ENCODE measurements at regions not wholly inside any gene's neighbourhood (a gene's known extent, or its start where the extent isn't known, plus 50 kb on each side); places are given as distances from the start of the nearest gene placed in this dataset.

DNA sequence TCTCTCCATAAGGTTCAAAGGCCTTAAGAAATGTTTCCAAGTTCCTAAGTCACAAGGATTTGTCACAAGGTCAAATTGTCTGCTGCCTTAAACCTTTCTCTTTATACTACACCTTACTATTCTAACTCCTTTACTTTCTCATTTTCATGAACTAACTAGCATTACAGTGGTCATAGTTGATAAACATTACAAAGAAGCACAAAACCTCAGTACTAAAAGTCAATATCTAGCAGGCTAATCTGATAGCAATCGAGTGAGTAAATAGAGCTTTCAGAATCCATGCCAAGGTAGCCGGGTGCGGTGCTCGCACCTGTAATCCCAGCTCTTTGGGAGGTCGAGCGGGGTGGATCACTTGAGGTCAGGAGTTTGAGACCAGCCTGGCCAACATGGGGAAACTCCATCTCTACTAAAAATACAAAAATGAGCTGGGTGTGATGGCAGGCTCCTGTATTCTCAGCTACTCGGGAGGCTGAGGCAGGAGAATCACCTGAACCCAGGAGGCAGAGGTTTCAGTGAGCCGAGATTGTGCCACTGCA is 510.0 kb downstream of the GBA3 start:
- H3K4me1 Mint-ChIP-seq = peaks cover 6% of the 10 kb centered on the region
- peaks cover 39% of the 10 kb centered on the region for H3K9me3 Mint-ChIP-seq
- no peaks in the 10 kb centered on the region for H3K27me3 Mint-ChIP-seq (ENCODE audit: low read depth)
- no peak overlapping the region for H3K4me3 Mint-ChIP-seq
- TF ChIP-seq, protein P1, sequence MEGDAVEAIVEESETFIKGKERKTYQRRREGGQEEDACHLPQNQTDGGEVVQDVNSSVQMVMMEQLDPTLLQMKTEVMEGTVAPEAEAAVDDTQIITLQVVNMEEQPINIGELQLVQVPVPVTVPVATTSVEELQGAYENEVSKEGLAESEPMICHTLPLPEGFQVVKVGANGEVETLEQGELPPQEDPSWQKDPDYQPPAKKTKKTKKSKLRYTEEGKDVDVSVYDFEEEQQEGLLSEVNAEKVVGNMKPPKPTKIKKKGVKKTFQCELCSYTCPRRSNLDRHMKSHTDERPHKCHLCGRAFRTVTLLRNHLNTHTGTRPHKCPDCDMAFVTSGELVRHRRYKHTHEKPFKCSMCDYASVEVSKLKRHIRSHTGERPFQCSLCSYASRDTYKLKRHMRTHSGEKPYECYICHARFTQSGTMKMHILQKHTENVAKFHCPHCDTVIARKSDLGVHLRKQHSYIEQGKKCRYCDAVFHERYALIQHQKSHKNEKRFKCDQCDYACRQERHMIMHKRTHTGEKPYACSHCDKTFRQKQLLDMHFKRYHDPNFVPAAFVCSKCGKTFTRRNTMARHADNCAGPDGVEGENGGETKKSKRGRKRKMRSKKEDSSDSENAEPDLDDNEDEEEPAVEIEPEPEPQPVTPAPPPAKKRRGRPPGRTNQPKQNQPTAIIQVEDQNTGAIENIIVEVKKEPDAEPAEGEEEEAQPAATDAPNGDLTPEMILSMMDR (IDR thresholded peaks at IDR 0.05; ENCODE audit: unreplicated experiment) = no peak
- H3K27ac Mint-ChIP-seq = no peak overlapping the region
- DNase-seq (ENCODE audit: low spot score in 2 of 2, unreplicated experiment in 2 of 2) = no peak
- H3K36me3 Mint-ChIP-seq = no peaks in the 10 kb centered on the region

DNA sequence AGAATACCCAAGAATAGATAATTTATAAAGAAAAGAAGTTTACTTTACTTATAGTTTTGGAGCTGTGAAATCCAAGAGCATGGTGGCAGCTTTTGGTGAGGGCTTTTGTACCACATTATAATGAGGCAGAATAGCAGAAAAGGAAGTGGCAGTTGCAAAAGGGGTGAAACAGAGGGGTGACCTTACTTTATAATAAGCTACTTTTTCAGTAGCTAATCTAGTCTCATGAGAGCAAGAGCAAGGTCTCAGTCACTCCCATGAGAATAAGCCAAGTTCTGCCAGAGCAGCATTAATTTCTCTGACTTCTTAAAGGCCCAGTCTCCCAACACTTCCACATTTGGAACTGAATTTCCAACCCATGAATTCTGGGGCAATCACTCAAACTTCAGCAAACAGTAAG is 502.0 kb downstream of the GBA3 start:
- Mint-ChIP-seq H3K9me3 (peaks cover 17% of the 10 kb centered on the region), H3K4me1 (peaks cover 7% of the 10 kb centered on the region)

DNA sequence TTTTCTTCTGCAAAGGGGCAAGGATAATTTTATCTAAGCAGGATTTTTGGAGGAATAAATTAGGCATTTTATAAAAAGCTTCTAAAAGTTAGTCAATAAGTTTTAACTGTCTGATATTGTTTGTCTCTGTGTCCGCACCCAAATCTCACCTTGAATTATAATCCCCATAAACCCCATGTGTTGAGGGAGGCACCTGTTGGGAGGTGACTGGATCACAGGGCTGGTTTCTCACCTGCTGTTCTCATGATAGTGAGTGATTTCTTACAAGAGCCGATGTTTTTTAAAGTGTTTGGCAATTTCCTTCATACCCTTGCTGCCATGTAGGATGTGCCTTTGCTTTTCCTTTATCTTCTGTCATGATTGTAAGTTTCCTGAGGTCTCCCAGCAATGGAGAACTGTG is 481.4 kb downstream of the GBA3 start:
- Mint-ChIP-seq H3K27ac (no peak overlapping the region), H3K27me3 (ENCODE audit: low read depth) (no peaks in the 10 kb centered on the region), H3K9me3 (peaks cover 19% of the 10 kb centered on the region), H3K36me3 (no peaks in the 10 kb centered on the region), H3K4me1 (no peaks in the 10 kb centered on the region), H3K4me3 (no peak overlapping the region)
- DNase-seq (ENCODE audit: low spot score in 2 of 2, unreplicated experiment in 2 of 2) = no peak
- TF ChIP-seq, protein P1 (IDR thresholded peaks at IDR 0.05; ENCODE audit: unreplicated experiment) = no peak

More for the DNA sequence above, 502.0 kb downstream of the GBA3 start:
- no peak overlapping the region for H3K4me3 Mint-ChIP-seq
- DNase-seq (ENCODE audit: low spot score in 2 of 2, unreplicated experiment in 2 of 2) = no peak
- no peaks in the 10 kb centered on the region for H3K36me3 Mint-ChIP-seq
- TF ChIP-seq, protein P1 (IDR thresholded peaks at IDR 0.05; ENCODE audit: unreplicated experiment) = no peak
- H3K27ac Mint-ChIP-seq = no peak overlapping the region
- no peaks in the 10 kb centered on the region for H3K27me3 Mint-ChIP-seq (ENCODE audit: low read depth)

DNA sequence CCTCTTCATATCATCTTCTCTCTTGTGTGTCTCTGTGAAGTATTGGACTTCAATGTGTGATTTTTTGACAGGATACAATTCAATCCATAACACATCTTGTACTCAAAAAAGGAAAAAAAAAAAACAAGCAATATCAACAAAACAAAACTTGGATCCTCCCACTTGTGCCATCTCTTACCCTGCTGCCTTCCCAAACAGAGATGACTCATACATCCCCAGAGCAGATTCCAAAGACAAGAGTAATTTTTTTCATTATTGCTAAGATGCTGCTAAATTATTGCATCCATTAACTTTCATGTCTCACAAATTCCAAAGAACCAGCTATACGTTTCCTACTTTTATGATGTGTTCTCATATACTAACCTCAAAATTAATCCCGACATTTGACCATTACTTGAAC is 479.2 kb downstream of the GBA3 start:
- no peak for DNase-seq (ENCODE audit: low spot score in 2 of 2, unreplicated experiment in 2 of 2)
- H3K4me1 Mint-ChIP-seq = no peaks in the 10 kb centered on the region

DNA sequence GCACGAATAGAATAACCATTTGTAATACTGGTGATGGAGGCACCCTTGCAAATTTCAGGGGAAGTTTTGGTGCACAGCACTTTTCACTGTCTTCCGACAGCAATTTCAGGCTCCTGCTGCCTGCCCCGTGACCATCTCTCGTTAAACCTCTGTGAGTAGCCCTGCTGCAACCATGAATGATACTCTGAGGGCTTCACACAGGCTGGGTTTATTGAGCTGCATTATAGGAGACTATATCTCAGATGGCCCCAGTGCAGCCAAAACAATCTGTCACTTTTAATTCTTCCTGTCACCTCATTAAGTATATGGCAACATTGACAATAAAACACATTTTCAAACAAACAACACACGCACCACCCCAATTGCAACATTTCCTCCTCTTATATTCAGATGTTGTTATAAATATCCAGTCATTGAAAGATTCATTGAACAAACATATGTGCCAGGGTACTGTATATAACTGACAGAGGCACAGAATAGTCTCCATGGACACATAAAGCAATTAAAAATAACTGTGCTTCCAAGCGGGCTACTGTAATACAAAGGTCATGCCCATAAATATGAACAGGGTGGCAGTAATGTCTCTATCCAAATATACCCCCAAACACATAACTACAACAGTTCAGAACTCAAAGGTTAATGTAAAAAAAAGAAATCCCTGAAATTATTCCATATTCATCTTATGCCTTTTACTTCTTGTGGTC is 477.0 kb downstream of the GBA3 start:
- Mint-ChIP-seq H3K27me3 (ENCODE audit: low read depth) (no peaks in the 10 kb centered on the region), H3K36me3 (no peaks in the 10 kb centered on the region), H3K27ac (no peak overlapping the region), H3K4me1 (no peaks in the 10 kb centered on the region), H3K9me3 (peaks cover 5% of the 10 kb centered on the region), H3K4me3 (no peak overlapping the region)
- TF ChIP-seq, protein P1 (IDR thresholded peaks at IDR 0.05; ENCODE audit: unreplicated experiment) = no peak
- DNase-seq (ENCODE audit: low spot score in 2 of 2, unreplicated experiment in 2 of 2) = no peak

More for the DNA sequence above, 479.2 kb downstream of the GBA3 start:
- no peaks in the 10 kb centered on the region for H3K36me3 Mint-ChIP-seq
- H3K9me3 Mint-ChIP-seq = peaks cover 8% of the 10 kb centered on the region
- H3K4me3 Mint-ChIP-seq = no peak overlapping the region
- no peak overlapping the region for H3K27ac Mint-ChIP-seq
- TF ChIP-seq, protein P1 (IDR thresholded peaks at IDR 0.05; ENCODE audit: unreplicated experiment) = no peak
- H3K27me3 Mint-ChIP-seq (ENCODE audit: low read depth) = no peaks in the 10 kb centered on the region

Data from mesothelial cell of epicardium (in vitro differentiated cells).